HG02973 (cell line): ENCODE measurements at regions not wholly inside any gene's neighbourhood (a gene's known extent, or its start where the extent isn't known, plus 50 kb on each side); places are given as distances from the start of the nearest gene placed in this dataset.

ENCODE experiments used
- ATAC-seq: cut with Tn5 transposase; IDR thresholded peaks from one replicate; pipeline ENCODE4 v1.9.1; 2021; ENCODE audit warnings: moderate library complexity; ENCODE audit not compliant: unreplicated experiment

- no peak for ATAC-seq
Measured at GRCh38 chr4:1499465-1499864, 93.2 kb upstream of the NKX1-1 start.

- ATAC-seq, result no peak
Measured at GRCh38 chr4:1497189-1497801, 91.1 kb upstream of the NKX1-1 start.

GRCh38 chr4:1496116-1496642 lies 89.9 kb upstream of the NKX1-1 start:
- ATAC-seq, result no peak

GRCh38 chr4:1495416-1496115 lies 89.3 kb upstream of the NKX1-1 start:
- no peak for ATAC-seq

GRCh38 chr4:1494416-1495315 lies 88.4 kb upstream of the NKX1-1 start:
- no peak for ATAC-seq

- ATAC-seq, result no peak
Measured at GRCh38 chr4:1493540-1494287, 87.5 kb upstream of the NKX1-1 start.

GRCh38 chr4:1492651-1493539 lies 86.7 kb upstream of the NKX1-1 start:
- ATAC-seq, result no peak

- ATAC-seq, result no peak
Measured at GRCh38 chr4:1492142-1492457, 85.9 kb upstream of the NKX1-1 start.

- no peak for ATAC-seq
Measured at GRCh38 chr4:1491328-1492141, 85.3 kb upstream of the NKX1-1 start.

- no peak for ATAC-seq
Measured at GRCh38 chr4:1490654-1491327, 84.5 kb upstream of the NKX1-1 start.

- ATAC-seq, result no peak
Measured at GRCh38 chr4:1490011-1490653, 83.9 kb upstream of the NKX1-1 start.

- ATAC-seq, result no peak
Measured at GRCh38 chr4:1489639-1489995, 83.4 kb upstream of the NKX1-1 start.

GRCh38 chr4:1488831-1489638 lies 82.8 kb upstream of the NKX1-1 start:
- ATAC-seq, result no peak

GRCh38 chr4:1488357-1488756 lies 82.1 kb upstream of the NKX1-1 start:
- no peak for ATAC-seq

GRCh38 chr4:1487761-1488160 lies 81.5 kb upstream of the NKX1-1 start:
- no peak for ATAC-seq

GRCh38 chr4:1487106-1487505 lies 80.9 kb upstream of the NKX1-1 start:
- ATAC-seq, result no peak

- ATAC-seq, result no peak
Measured at GRCh38 chr4:1485280-1485679, 79.0 kb upstream of the NKX1-1 start.
